OCI-LY3 (cell line): ENCODE measurements at regions not wholly inside any gene's neighbourhood (a gene's known extent, or its start where the extent isn't known, plus 50 kb on each side); places are given as distances from the start of the nearest gene placed in this dataset.

Experiments used
- CTCF ChIP-seq: fragments of 200-600, 300-600 bp; sonication (generic); IDR thresholded peaks from 2 replicates; pipeline ENCODE4 v1.5.1; 2014; ENCODE audit warnings: antibody characterized with exemption, low read length, low read depth
- EZH2phosphoT487 ChIP-seq: fragments of 200-600 bp; shearing (Covaris generic); IDR thresholded peaks from 2 replicates; pipeline ENCODE4 v1.6.1; 2018; ENCODE audit warnings: antibody characterized with exemption, mixed run types, low read depth

DNA sequence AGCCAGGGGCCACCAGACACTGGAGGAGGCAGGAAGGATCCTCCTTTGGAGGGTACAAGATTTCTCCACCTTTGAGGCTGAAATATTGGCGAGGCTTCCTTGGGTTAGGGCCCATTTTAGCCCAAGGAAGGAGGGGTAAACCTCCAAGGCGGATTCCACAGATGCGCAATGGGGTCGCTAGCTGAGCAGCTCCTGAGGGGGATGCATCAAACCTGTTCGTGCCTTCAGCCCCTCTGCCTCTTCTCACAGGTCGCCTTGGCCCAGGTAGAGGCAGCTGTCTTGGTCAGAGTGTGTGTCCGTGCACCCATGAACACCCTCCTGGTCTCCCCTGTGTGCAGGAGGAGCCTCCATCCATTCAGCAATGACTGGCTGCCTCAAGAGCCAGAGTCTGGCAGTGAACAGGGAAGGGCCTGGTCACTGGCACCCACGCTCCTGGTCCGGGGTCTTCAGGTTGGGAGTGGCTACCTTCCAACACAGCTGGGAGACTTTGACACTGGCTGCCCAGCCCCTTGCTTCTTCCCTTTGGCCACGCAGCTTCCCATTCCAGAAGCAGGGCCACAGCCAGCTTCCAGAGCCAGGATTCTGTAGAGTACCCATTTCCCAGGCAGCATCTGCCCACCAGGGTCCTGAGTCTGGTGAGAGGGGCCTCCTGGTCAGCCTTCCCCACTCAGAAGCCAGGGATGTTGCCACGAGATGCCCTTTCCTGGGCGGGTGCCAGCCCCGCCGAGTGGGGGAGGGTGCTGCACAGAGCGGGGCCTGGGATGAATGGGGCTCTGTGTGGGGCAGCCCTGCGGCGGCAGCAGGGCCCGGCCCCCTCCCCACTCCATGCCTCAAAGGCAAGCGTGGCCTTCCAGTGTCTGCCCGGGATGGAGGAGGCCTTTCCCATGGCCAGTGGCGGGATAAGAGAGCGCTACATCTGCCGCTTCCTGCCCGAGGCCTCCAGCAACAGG, 95.8 kb upstream of the GPC1 start:
- no peak for TF ChIP-seq CTCF
- no peak for TF ChIP-seq EZH2phosphoT487
